GM19397 (cell line): ENCODE measurements at regions not wholly inside any gene's neighbourhood (a gene's known extent, or its start where the extent isn't known, plus 50 kb on each side); places are given as distances from the start of the nearest gene placed in this dataset.

Experiments
- ATAC-seq: cut with Tn5 transposase; IDR thresholded peaks from one replicate; pipeline ENCODE4 v1.9.1; 2021; ENCODE audit warnings: mild to moderate bottlenecking, moderate library complexity; ENCODE audit not compliant: unreplicated experiment

GRCh38 chr6:137750297-137750696 is 116.8 kb upstream of the TNFAIP3 start:
- ATAC-seq = no peak

- ATAC-seq = no peak
These were observed 115.1 kb upstream of the TNFAIP3 start for GRCh38 chr6:137751768-137752560.

DNA sequence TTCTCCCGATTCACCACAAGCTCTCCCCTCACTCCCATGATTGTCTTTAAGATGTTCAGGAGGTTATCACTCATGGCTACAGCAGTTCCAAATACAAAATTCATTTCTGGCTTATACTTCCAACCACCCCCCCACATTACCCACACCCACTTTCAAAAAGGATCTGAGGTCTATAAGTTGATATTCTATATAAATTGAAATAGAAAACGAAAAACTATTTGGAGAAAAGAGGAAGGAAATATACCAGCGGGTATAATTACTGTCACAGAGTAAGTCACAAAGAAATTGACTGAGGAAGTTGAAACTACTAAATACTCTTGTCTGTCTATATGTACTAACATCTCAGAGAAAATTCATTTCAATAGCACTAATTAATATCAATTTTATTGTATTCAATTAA is 112.7 kb upstream of the TNFAIP3 start:
- no peak for ATAC-seq

GRCh38 chr6:137754866-137755265 is 112.2 kb upstream of the TNFAIP3 start:
- ATAC-seq = no peak

DNA sequence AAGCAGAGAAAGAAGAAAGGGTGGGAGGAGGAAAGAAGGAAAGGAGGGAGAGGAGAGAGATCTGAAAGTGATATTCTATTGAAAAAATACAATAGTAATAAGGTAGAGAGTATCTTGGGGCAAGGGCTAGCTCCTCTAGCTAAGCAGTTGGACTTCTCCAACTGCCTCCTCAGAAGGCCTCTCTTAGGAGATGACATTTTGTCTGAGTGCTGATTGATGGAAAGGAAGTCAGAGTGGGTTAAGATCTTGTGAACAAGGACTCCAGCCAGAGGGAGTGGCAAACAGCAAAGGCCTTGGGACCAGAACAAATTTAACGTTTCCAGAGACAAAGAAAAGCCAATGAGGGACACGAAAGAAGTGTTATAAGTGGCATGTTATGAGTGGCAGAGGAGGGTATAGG is 111.8 kb upstream of the TNFAIP3 start:
- ATAC-seq = no peak

DNA sequence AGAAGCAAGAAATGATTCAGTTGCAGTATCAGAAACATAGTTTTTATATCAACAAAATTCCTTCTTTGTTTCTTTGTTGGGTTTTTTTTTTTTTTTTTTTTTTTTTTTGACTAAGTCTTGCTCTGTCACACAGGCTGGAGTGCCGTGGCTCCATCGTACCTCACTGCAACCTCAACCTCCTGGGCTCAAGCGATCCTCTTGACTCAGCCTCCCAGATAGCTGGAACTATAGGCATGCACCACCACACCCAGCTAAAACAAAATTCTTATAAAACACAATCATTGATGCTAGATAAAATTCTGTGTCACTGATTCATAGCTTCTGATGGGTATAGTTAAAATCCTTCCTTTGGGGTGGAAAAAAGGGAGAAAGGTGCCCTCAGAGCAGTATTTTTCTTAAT is 110.3 kb upstream of the TNFAIP3 start:
- no peak for ATAC-seq

DNA sequence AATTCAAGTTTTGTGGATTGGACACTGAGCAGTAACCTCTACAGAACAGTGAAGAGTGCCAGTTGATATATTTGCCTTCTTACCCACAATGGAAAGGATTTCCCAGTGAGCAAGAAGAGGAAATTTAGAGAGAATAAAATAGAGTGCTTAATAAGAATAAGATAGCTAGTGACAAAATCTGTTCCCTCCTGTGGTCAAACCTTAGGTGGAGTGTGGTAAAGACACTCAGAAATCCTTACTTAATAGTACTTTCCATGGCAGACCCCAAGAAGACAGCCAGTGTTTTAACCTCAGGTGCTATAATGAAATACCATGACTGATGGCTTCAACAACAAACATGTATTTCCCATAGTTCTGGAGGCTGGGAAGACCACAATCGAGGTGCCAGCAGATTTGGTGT is 108.4 kb upstream of the TNFAIP3 start:
- ATAC-seq = no peak

DNA sequence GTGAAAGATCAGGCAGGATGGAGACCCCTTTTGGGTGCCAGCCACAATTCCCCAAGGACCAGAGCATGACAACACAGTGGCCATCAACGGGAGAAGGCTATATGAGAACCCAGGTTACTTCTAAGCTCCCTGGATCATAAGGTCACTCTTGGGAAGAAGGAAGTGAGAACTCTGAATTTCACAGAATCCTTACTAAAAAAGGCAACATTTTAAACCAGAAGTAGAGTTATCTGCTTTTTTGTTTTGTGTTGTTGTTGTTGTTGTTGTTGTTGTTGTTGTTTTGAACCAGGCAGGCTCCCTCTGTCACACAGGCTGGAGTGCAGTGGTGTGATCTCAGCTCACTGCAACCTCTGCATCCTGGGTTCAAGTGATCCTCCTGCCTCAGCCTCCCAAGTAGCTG is 107.4 kb upstream of the TNFAIP3 start:
- ATAC-seq = no peak

DNA sequence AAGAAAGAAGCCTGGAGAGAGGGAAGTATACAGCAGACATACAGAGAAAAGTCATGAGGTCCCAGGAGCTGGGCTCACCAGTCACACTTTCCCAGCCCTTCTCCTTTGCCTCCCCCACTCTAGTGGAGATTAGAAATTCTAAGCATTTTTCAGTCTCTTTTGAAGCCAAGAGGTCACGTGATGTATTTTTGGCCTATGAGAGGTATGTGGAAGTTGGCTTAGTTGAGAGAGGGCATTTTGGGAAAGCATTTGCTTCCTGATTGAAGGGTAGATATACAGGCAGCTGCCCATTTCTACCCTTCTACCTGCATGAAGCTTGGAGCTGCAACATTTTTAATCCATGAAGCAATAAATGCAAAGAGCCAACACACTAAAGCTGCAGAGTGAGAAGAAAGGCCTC is 106.0 kb upstream of the TNFAIP3 start:
- ATAC-seq = no peak

DNA sequence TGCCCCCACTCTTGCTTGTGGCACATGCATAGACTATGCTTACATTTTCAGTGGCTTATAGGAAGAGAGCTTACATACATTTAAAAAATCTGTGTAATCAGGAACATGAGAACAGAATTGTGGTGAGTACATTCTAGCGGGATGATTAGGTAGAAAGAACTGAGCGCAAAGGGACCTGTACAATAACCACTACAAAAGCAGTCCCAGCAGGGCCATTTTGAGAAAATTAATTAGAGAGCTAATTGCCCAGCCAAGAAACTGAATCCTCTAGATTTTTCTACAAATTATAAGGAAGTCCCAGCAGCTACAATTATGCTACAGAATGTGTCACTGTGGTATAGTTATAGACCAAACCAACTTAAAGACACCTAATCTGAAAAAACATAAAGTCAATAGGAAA is 105.6 kb upstream of the TNFAIP3 start:
- no peak for ATAC-seq

GRCh38 chr6:137762168-137763090 is 104.6 kb upstream of the TNFAIP3 start:
- no peak for ATAC-seq

DNA sequence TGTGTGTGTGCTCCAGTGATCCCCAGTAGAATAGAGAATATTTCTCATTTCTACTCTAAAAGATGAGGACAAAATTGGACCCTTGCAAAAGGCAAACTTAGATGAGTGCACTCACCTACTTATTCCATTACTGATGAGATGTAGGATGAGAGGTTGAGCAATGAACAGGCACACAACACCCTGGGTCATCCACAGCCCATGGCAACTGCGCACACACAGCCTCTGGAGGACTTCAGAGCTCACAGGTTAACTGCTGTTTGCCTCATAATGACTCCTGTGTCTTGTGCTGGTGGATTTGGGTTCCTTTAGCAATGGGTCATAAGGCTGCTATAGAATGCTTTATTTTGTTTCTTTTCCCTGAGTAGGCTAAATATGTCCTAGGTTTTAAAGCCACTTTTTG is 103.6 kb upstream of the TNFAIP3 start:
- ATAC-seq = no peak

GRCh38 chr6:137763886-137764285 is 103.2 kb upstream of the TNFAIP3 start:
- no peak for ATAC-seq

DNA sequence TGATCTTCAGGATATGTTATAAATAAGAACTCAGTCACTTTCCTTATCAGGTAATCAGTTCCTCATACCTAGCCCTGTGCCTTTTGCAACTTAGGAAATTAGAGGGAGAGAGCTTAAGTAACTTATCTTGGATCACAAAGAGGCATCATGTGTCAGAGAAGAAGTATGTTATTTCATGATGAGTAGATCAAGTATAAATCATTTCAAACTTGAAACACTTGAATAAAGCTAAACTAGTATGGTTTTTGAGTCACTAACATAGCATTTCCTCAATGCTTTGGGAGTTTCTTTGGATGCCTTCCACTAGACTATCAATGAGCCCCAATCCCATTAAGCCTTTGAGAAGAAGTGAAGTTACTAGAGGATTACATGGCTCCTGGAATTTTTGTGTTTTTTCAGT is 102.6 kb upstream of the TNFAIP3 start:
- ATAC-seq = no peak

DNA sequence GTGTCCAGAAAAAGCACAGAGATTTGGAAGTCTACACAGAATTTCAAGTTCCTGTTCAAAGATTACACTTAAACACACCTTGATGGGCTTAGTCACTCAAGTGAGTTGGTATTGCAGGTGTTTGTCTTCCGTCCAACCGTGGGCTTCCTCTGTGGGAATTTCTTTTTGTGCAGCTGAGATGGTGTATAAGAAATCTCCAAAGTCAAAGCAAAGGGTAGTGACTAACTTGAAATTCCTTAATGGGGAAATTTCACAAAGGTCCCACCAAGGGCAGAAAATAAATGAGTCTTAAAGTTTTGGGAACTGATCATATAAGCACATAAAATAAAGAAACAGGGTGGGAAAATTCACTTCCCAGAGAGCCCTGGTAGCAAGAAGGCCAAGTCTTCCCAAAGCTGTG is 102.0 kb upstream of the TNFAIP3 start:
- ATAC-seq = no peak

DNA sequence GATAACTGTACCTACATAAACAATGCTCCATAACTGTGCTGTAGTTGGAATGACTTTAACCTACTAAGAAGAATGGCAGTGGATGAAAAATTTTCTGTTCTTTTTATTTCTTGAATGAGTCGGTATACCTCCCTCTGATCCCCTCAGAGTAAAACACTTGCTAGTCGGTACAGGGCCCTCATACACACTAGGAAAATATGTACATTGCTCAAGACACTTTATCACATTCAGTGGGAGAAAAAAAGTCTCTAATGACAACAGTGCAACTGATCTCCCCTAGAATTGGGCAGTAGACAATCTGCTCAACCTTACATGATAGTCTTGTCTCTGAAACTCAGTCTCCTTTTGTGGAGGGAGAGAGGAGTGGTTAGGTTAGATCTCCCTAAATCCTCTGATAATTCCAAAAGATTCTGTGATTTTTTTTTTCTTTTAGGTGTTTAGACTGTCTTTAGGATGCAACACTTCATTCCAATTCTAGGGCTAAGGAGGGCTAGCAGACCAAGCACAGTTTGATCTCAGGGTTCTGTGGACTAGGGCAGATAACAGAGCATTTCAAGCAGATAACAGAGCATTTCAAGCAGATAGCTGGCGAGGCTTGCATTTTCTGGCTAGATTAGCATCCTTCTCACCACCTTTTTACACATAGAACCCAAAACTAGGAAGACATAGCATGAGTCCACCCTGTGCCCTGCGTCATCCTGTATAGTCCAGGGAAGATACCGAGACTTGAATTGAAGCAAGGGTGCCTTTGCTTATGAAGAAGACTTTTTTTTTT is 100.3 kb upstream of the TNFAIP3 start:
- no peak for ATAC-seq

DNA sequence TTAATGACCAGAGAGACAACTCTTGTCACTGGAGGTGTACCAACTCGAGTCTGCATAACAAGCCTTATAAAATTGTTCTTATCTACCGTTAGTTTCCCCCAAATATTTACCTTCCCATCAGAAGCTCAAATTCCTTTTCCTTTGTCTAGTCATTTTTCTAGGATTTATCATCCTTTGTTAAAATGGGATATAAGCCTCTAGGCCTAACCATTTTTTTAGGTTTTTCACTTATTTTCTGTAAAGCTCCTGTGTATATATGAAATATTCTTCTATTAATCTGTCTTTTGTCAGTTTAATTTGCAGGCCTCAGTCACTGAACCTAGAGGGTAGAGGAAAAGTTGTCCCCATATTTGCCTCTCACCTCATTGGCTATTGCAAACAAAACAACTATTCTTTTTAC is 99.6 kb upstream of the TNFAIP3 start:
- ATAC-seq = no peak

- ATAC-seq = peak; percentile 58
These were observed 99.0 kb upstream of the TNFAIP3 start for GRCh38 chr6:137767911-137768690.

DNA sequence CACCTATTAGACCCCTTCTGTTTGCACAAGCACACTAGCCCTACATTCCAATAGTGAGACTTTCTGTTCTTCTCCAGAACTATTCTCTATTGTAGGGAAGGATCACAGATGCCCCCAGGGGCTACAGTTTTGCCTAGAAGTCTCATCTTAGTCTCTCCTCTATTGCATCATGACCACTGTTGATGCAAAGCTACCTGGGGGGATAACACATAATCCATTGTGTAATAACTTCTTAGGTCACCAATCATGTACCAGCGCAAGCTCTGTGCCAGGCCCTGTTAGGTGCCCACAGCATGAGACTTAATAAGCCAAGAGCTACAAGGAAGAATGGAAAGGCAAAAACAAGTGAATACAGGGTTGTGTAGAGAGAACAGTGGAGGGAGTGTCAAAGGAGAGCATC is 98.1 kb upstream of the TNFAIP3 start:
- no peak for ATAC-seq

DNA sequence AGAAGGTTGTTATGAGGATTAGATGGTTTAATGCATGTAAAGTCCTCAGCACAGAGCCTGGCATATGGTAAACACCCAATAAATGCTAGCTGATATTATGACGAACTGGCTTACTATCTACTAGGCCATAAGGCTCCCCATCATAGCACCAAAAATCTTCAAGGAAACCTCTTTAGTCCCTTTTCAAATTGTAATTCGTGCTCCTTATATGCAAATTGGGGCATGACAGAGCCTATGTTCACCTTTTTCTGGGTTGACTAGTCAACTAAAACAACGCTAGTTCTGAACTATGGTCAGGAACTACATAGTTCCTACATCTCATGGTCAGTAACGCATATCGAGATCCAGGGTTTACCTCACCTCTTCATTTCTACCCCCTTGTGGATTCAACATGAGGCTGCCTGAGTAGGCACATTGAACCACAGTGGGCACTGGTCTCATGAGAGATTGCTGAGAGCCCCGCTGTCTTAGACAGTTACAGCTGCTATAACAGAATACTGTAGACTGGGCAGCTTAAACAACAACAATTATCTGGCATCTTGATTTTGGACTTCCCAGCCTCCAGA is 97.2 kb upstream of the TNFAIP3 start:
- peak; percentile 40 for ATAC-seq
